GM12892 (cell line): ENCODE measurements at regions not wholly inside any gene's neighbourhood (a gene's known extent, or its start where the extent isn't known, plus 50 kb on each side); places are given as distances from the start of the nearest gene placed in this dataset.
"Not testable (repeated sequence)": the region's sequence is repeated elsewhere in the genome, so short reads cannot be mapped to it uniquely, and the experiment has no call there.

Experiments used
- DNase-seq: peaks from one replicate; pipeline ENCODE4 v3.0.0; 2011; ENCODE audit not compliant: insufficient read length
- FAIRE-seq: peaks from 2 replicates; lab custom pipeline; 2011; peaks lifted over from hg19 to GRCh38; lab: Jason Lieb, UNC
- POLR2A ChIP-seq: IDR thresholded peaks from 2 replicates; pipeline ENCODE4 v1.6.1; 2011; ENCODE audit warnings: low read depth, low read length, control low read depth
- POLR2AphosphoS5 ChIP-seq: IDR thresholded peaks from 2 replicates; pipeline ENCODE4 v1.6.1; 2011; ENCODE audit warnings: low read depth, low read length, control low read depth
- TAF1 ChIP-seq: IDR thresholded peaks from 2 replicates; pipeline ENCODE4 v1.6.1; 2011; ENCODE audit warnings: low read depth, mild to moderate bottlenecking, control low read depth, low read length, borderline replicate concordance

DNA sequence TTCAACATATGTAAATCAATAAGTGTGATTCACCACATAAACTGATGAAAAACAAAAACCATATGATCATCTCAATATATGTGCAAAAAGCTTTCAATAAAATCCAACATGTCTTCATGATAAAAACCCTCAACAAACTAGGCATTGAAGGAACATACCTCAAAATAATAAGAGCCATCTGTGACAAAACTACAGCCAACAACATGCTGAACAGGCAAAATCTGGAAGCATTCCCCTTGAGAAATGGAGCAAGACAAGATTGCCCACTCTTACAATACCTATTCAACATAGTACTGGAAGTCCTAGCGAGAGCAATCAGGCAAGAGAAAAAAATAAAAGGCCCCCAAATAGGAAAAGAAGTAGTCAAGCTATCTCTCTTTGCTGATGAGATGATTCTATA, 76.5 kb downstream of the OTOR start:
- FAIRE-seq (no peak), DNase-seq (no peak)
- no peak for TF ChIP-seq POLR2AphosphoS5
- no peak for TF ChIP-seq POLR2A
- TF ChIP-seq TAF1 = no peak

DNA sequence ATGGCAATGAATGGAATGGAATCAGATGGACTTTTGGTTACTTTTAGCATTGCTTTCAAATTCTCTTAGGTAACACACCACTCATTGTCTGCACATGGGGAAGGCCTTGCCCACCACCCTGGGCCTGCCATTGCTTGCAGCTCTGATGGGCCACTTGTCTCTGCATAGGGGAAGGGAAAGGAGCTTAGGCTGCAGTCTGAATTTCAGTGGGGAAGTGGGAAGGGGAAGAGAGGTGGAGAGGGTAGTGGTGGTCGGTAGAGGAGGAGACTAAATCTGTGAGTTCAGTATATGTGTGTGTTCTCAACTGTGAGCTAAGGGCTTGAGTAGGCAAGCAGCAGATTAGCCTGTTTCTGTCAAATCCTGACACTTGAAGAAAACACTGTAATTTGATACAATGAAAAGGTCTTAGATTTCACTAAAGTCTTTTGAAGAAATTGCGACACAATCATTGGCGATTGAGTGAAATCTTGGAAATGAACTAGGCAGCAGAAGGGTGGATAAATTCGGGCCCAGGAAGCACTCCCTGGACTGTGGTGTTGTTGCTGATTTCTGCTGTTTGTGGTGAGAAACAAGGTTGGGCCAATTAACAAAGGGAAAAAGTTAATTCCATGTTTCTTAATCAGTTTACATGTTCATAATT, 80.6 kb downstream of the OTOR start:
- FAIRE-seq (no peak), DNase-seq (no peak)
- TF ChIP-seq POLR2AphosphoS5 = no peak

GRCh38 chr20:16835690-16836089, 87.5 kb downstream of the OTOR start:
- DNase-seq, FAIRE-seq: not testable (repeated sequence)

DNA sequence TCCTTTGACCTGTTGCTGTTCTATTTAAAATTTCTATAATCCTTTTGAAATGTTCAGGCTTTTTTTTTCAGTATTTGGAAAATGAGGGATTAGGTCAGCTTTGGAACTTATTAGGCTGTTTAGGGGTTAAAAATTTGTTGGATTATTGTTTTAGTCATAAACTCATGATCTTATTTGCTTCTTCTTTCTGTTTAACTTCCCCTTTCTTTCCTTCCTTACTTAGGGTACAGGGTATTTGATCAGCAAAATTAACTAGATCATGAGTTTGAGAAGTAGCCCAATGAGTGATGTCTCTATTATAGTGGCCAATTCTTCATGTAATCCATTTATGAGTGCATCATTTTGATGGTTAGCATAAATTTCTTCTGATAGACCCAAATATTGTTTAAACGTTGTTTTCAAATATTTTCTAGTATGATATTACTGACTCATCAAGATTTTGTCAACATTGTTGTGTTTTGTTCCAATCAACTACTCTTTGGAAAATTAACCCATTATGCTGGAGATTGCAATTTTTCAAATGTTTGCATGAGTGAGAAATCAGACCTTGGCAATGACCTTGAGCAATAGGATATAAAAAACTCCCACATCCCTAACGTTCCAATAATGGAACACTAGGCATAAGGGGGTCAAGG, 94.4 kb downstream of the OTOR start:
- TF ChIP-seq POLR2A = no peak
- no peak for TF ChIP-seq TAF1
- TF ChIP-seq POLR2AphosphoS5 = no peak
- FAIRE-seq (no peak), DNase-seq (no peak)

DNA sequence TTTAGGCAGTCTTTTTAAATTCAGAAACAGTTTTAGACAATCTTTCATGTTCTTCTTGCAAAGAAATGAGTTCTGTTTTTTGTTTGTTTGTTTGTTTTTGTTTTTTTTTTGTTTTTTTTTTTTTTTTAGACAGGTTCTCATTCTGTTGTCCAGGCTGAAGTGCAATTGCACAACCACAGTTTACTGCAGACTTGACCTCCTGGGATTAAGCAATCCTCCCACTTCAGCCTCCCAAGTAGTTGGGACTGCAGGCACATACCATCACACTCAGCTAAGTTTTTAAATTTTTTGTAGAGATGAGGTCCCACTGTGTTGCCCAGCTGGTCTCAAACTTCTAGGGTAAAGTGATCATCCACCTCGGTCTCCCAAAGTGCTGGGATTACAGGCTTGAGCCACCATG, 96.2 kb downstream of the OTOR start:
- DNase-seq (no peak), FAIRE-seq (no peak)

GRCh38 chr20:16846006-16846405, 97.8 kb downstream of the OTOR start:
- DNase-seq (no peak), FAIRE-seq (no peak)

More for the DNA sequence above, 96.2 kb downstream of the OTOR start:
- TF ChIP-seq TAF1 (no peak), POLR2A (no peak)

GRCh38 chr20:16848061-16848460, 99.9 kb downstream of the OTOR start:
- DNase-seq = no peak
- TF ChIP-seq POLR2A = no peak
- no peak for TF ChIP-seq POLR2AphosphoS5
- TF ChIP-seq TAF1 = no peak
- FAIRE-seq = no peak

More at GRCh38 chr20:16846006-16846405, 97.8 kb downstream of the OTOR start:
- TF ChIP-seq POLR2A (no peak), TAF1 (no peak), POLR2AphosphoS5 (no peak)

DNA sequence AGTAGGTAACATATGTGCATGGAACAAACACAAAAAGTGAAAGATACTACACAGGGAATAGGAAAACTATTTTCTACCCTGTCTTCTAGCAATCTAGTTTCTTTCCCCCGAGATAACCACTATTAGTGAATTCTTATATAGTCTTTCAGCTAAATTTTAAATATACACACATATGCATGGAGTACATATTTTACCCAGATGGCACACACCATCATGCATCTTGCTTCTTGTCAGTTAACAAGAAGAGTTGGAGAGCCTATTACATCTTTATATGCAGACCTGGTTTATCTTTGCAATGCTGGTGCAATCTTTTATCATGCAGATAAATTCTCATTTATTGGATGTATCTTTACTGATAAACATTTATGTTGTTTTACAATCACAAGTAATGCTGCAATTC, 100.4 kb downstream of the OTOR start:
- no peak for DNase-seq
- TF ChIP-seq POLR2A (no peak), TAF1 (no peak), POLR2AphosphoS5 (no peak)
- FAIRE-seq = no peak

DNA sequence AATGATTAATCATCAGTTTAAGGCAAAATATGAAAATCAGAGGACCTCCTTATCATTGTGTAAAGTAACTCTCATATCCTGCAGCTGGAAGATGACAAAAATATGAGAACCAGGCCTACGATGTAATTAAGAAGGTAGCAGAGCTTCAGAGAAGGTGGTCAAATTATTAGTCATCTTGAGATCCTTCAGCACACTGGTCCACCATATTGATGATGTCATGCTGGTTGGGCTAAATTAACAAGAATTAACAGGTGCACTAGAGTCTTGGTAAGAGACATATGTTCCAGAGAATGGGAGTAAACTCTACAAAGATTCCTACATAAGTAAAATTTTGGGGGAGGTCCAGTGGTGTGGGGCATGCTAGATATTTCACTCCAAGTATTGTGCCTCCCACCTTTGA, 112.8 kb downstream of the OTOR start:
- DNase-seq = no peak
- no peak for FAIRE-seq
- TF ChIP-seq TAF1 (no peak), POLR2AphosphoS5 (no peak), POLR2A (no peak)

DNA sequence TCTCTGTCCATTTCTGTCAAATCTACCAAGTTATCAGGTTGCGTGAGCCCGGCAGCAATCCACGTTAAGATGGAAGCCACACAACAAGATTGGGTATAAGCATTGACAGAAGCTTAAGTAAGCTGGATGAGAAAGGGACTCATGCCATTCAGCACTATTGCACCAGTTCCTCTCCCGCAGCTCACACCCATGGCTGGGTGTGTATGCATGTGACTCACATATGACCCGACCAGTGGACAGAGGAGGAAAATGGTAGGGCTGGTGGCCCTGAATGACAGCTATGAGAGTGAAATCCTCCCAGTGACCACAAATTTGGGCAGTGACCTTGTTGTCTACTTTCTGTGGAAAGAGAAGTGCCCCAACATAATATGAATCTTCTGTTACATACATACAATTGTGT, 113.5 kb downstream of the OTOR start:
- DNase-seq (no peak), FAIRE-seq (no peak)
- TF ChIP-seq POLR2AphosphoS5 = no peak
- no peak for TF ChIP-seq TAF1
- TF ChIP-seq POLR2A = no peak

DNA sequence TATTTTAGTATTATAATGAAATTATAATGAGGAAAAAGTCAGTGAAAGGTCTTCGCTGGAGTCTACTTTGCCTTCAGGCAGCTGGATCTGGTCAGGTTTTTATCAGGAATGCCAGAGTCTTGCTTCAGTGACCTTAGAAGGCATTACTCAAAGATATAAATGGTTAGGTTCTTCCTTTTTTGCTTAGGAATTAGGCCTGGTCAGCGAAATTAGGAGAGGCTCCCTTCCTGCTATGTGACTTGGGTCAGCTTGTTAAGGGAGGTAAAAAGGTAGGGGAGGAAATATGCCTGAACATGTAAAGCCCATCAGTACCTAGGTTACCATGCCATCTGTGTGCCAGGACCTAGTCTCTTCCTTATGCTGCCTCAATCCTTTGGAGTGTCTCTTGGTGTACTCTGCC, 115.1 kb downstream of the OTOR start:
- TF ChIP-seq POLR2A (no peak), TAF1 (no peak), POLR2AphosphoS5 (no peak)
- no peak for FAIRE-seq

DNA sequence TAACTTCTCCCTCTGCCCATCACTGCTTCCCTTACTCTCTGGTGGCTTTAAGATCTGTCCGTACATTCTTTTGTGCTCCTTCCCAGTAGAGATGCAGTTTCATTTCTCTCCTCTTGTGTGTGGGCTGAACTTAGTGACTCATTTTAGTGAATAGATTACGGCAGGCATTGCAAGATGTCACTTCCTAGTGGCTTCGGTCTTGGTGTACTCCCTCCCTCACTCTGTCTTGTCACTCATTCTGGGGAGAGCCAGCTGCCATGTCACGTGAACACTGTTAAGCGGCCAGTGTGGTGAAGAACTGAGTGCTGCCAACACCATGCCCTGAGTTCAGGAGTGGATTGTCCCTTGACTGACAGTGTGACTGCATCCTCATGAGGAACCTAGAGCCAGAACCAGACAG, 115.9 kb downstream of the OTOR start:
- no peak for TF ChIP-seq TAF1
- TF ChIP-seq POLR2AphosphoS5 = no peak
- no peak for TF ChIP-seq POLR2A
- FAIRE-seq (no peak), DNase-seq (no peak)

More for the DNA sequence above, 115.1 kb downstream of the OTOR start:
- DNase-seq = no peak

DNA sequence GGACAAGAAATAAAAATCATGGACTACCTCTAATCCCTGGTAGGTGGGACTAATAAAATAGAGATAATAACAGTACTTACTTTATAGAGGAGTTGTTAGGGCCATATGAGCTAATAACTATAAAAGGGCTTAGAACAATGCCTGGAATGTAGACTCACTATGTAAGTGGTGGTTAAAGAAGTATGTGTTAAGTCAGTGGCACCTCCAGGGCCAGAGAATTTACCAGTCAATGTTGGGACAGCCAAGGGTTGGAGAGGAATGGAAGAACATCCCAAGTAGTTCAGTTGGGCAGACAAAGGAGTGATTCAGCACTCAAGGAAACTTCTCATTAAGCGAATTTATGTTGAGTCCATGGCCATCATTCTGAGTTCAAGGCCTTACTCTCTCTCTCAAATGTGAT, 116.8 kb downstream of the OTOR start:
- TF ChIP-seq POLR2AphosphoS5 (no peak), TAF1 (no peak), POLR2A (no peak)
- FAIRE-seq (no peak), DNase-seq (no peak)

- no peak for TF ChIP-seq TAF1
- no peak for TF ChIP-seq POLR2AphosphoS5
- no peak for TF ChIP-seq POLR2A
- DNase-seq (no peak), FAIRE-seq (no peak)
Measured at GRCh38 chr20:16865406-16865805, 117.2 kb downstream of the OTOR start.

DNA sequence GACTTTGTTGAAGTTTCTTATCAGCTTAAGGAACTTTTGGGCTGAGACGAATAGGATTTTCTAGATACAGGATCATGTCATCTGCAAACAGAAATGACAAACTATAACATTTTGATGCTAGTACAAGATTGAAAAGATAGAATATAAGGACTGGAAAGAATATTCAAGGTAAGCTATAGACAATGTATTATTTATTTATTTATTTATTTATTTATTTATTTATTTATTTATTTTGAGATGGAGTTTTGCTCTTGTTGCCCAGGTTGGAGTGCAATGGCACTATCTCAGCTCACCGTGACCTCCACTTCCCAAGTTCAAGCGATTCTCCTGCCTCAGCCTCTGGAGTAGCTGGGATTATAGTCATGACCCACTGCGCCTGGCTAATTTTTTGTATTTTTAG, 125.0 kb downstream of the OTOR start:
- FAIRE-seq = not testable (repeated sequence)

More for the DNA sequence above, 125.0 kb downstream of the OTOR start:
- DNase-seq = not testable (repeated sequence)
